Brain microvascular endothelial cell (primary cell): ENCODE measurements at regions not wholly inside any gene's neighbourhood (a gene's known extent, or its start where the extent isn't known, plus 50 kb on each side); places are given as distances from the start of the nearest gene placed in this dataset.

Experiments used
- DNase-seq: peaks from one replicate; pipeline ENCODE4 v3.0.0-alpha.2; 2020
- H3K27ac ChIP-seq: fragments of 250-450 bp; sonication (Bioruptor Pico); 2 replicates; pipeline ENCODE4 v1.5.1; 2020; ENCODE audit warnings: mild to moderate bottlenecking, moderate library complexity
- H3K27me3 ChIP-seq: fragments of 250-450 bp; sonication (Bioruptor Pico); replicated peaks from 2 replicates; pipeline ENCODE4 v1.5.1; 2020; ENCODE audit warnings: mild to moderate bottlenecking
- H3K36me3 ChIP-seq: fragments of 250-450 bp; sonication (Bioruptor Pico); replicated peaks from 2 replicates; pipeline ENCODE4 v1.5.1; 2020; ENCODE audit warnings: mild to moderate bottlenecking
- H3K4me3 ChIP-seq: 2 replicates; pipeline ENCODE4 v1.5.1; 2011; ENCODE audit warnings: low read depth, mild to moderate bottlenecking, control low read depth, low read length, moderate library complexity
- in situ Hi-C: cut with HindIII; loops from 2 replicates; pipeline ENCODE4 v1.10.0; 2017; ENCODE audit warnings: low sequenced_read_pairs, low pct_ligation_motif_present
- TF ChIP-seq, protein P1 (sequence below): IDR thresholded peaks from 2 replicates; pipeline ENCODE4 v1.5.1; 2011; ENCODE audit warnings: low read depth, mild to moderate bottlenecking, moderate library complexity, low read length, control low read depth, inconsistent platforms; ENCODE audit errors: missing control alignments

DNA sequence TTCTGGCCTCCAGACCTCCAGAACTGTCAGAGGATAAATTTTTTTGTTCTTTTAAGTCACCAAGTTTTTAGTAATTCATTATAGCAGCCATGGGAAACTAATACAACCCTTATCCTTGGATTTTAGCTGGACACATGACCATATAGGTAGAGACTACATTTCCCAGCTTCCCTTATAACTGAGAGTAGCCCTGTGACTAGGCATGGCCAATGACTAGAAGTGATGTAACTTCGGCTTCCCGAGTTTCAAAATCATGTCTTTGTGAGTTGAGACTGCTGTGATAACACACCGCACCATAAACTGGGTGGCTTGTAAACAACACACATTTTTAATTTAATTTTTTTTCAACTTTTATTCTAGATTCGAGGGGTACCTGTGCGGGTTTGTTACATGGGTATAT is 134.0 kb upstream of the SERTAD2 start:
- Histone ChIP-seq H3K4me3 (no peak overlapping the region), H3K27ac (no peak overlapping the region), H3K36me3 (no peaks in the 10 kb centered on the region), H3K27me3 (no peaks in the 10 kb centered on the region)
- TF ChIP-seq, protein P1, sequence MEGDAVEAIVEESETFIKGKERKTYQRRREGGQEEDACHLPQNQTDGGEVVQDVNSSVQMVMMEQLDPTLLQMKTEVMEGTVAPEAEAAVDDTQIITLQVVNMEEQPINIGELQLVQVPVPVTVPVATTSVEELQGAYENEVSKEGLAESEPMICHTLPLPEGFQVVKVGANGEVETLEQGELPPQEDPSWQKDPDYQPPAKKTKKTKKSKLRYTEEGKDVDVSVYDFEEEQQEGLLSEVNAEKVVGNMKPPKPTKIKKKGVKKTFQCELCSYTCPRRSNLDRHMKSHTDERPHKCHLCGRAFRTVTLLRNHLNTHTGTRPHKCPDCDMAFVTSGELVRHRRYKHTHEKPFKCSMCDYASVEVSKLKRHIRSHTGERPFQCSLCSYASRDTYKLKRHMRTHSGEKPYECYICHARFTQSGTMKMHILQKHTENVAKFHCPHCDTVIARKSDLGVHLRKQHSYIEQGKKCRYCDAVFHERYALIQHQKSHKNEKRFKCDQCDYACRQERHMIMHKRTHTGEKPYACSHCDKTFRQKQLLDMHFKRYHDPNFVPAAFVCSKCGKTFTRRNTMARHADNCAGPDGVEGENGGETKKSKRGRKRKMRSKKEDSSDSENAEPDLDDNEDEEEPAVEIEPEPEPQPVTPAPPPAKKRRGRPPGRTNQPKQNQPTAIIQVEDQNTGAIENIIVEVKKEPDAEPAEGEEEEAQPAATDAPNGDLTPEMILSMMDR, result no peak
- in situ Hi-C loops, result no loop called here
- no peak for DNase-seq

GRCh38 chr2:64789466-64790320 is 136.0 kb upstream of the SERTAD2 start:
- in situ Hi-C loops, result no loop called here
- Histone ChIP-seq H3K36me3 (no peaks in the 10 kb centered on the region), H3K4me3 (no peak overlapping the region), H3K27me3 (no peaks in the 10 kb centered on the region), H3K27ac (no peak overlapping the region)
- DNase-seq, result no peak
- TF ChIP-seq, protein P1, result no peak

DNA sequence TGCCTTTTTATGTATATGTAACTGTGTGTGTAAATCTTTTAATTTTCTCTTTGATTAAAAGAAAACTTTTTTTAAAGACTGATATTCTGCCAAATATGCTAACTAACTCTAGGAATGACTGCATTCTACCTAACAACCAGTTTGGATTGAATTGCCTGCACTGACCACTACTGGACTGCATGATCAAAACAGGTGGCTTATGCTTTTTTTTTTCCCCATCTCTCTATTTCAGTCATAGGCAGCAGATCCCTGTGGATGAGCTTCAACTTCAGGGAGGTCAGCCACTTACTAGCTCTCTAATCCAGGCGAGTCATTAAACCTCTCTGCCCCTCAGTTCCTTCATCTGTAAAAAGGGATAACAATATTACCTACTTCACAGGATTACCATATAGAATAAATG is 138.6 kb upstream of the SERTAD2 start:
- TF ChIP-seq, protein P1, result peak; percentile 23
- H3K27ac ChIP-seq, result no peak overlapping the region
- no peak overlapping the region for H3K4me3 ChIP-seq
- no peaks in the 10 kb centered on the region for H3K36me3 ChIP-seq
- no peaks in the 10 kb centered on the region for H3K27me3 ChIP-seq
- in situ Hi-C loops, result no loop called here
- no peak for DNase-seq

- in situ Hi-C loops, result no loop called here
- DNase-seq, result peak; percentile 62
- peak overlapping the region; percentile 88 for H3K27ac ChIP-seq
- TF ChIP-seq, protein P1, result no peak
- H3K36me3 ChIP-seq, result no peaks in the 10 kb centered on the region
- no peak overlapping the region for H3K4me3 ChIP-seq
- H3K27me3 ChIP-seq, result no peaks in the 10 kb centered on the region
Observed at GRCh38 chr2:64792995-64793639, 139.4 kb upstream of the SERTAD2 start.

GRCh38 chr2:64793701-64794100 is 140.0 kb upstream of the SERTAD2 start:
- H3K4me3 ChIP-seq, result no peak overlapping the region
- H3K36me3 ChIP-seq, result no peaks in the 10 kb centered on the region
- peak overlapping the region; percentile 88 for H3K27ac ChIP-seq
- peak; percentile 55 for DNase-seq
- in situ Hi-C loops, result no loop called here
- TF ChIP-seq, protein P1, result no peak
- no peaks in the 10 kb centered on the region for H3K27me3 ChIP-seq
